GM23338 (cell line): ENCODE measurements at regions not wholly inside any gene's neighbourhood (a gene's known extent, or its start where the extent isn't known, plus 50 kb on each side); places are given as distances from the start of the nearest gene placed in this dataset.

Experiments
- ATAC-seq: fragments of 200-7000 bp; cut with Tn5 transposase; 3 replicates; pipeline ENCODE4 v1.9.1; 2020
- DNase-seq: peaks from one replicate; pipeline ENCODE4 v3.0.0-alpha.2; 2015; ENCODE audit warnings: low spot score
- H2AFZ ChIP-seq: fragments of 200-600 bp; sonication (generic); 2 replicates; pipeline ENCODE4 v1.8.0; 2016; ENCODE audit warnings: antibody characterized with exemption, mild to moderate bottlenecking, moderate library complexity
- H3F3A ChIP-seq: fragments of 200-600 bp; sonication (generic); replicated peaks from 2 replicates; pipeline ENCODE4 v1.8.0; 2017; ENCODE audit warnings: antibody characterized with exemption, mixed run types, low read depth
- H3K27ac ChIP-seq: fragments of 200-600 bp; sonication (generic); 2 replicates; pipeline ENCODE4 v1.6.1; 2016; ENCODE audit warnings: low read depth
- H3K27me3 ChIP-seq: fragments of 200-600 bp; sonication (generic); 2 replicates; pipeline ENCODE4 v1.8.0; 2016; ENCODE audit warnings: mild to moderate bottlenecking, mixed run types, moderate library complexity; ENCODE audit not compliant: insufficient read depth
- H3K36me3 ChIP-seq: fragments of 200-600 bp; sonication (generic); 2 replicates; pipeline ENCODE4 v1.8.0; 2016; ENCODE audit warnings: mild to moderate bottlenecking; ENCODE audit not compliant: insufficient read depth
- H3K4me1 ChIP-seq: fragments of 200-600 bp; sonication (generic); 2 replicates; pipeline ENCODE4 v1.8.0; 2016; ENCODE audit warnings: mild to moderate bottlenecking, moderate library complexity; ENCODE audit not compliant: insufficient read depth
- H3K4me2 ChIP-seq: fragments of 200-600 bp; sonication (generic); 2 replicates; pipeline ENCODE4 v1.7.1; 2017; ENCODE audit warnings: mixed run types
- H3K4me3 ChIP-seq: fragments of 200-600 bp; sonication (generic); 2 replicates; pipeline ENCODE4 v1.6.1; 2016; ENCODE audit warnings: mixed run types
- H3K79me2 ChIP-seq: fragments of 200-600 bp; sonication (generic); replicated peaks from 2 replicates; pipeline ENCODE4 v1.8.0; 2017; ENCODE audit warnings: mild to moderate bottlenecking; ENCODE audit not compliant: insufficient read depth
- H3K9me2 ChIP-seq: fragments of 200-600 bp; sonication (generic); 2 replicates; pipeline ENCODE4 v1.8.0; 2017; ENCODE audit not compliant: insufficient read depth
- H4K20me1 ChIP-seq: fragments of 200-600 bp; sonication (generic); replicated peaks from 2 replicates; pipeline ENCODE4 v1.8.0; 2017; ENCODE audit warnings: mild to moderate bottlenecking; ENCODE audit not compliant: insufficient read depth
- H3K27ac Mint-ChIP-seq: 2 replicates; pipeline ENCODE4 v1.8.0; 2020; ENCODE audit warnings: inconsistent platforms, mild to moderate bottlenecking, moderate library complexity, mixed read lengths
- H3K27me3 Mint-ChIP-seq: 3 replicates; pipeline ENCODE4 v1.8.0; 2022; ENCODE audit warnings: low read depth, mild to moderate bottlenecking, moderate library complexity, mixed read lengths, inconsistent platforms; ENCODE audit not compliant: insufficient read depth, poor library complexity
- H3K36me3 Mint-ChIP-seq: 3 replicates; pipeline ENCODE4 v1.8.0; 2021; ENCODE audit warnings: low read depth, mild to moderate bottlenecking, inconsistent platforms, moderate library complexity, mixed read lengths
- H3K4me1 Mint-ChIP-seq: 3 replicates; pipeline ENCODE4 v1.8.0; 2020; ENCODE audit warnings: mild to moderate bottlenecking, inconsistent platforms, mixed read lengths
- H3K4me3 Mint-ChIP-seq: 3 replicates; pipeline ENCODE4 v1.8.0; 2021; ENCODE audit warnings: moderate library complexity, mild to moderate bottlenecking, inconsistent platforms, mixed read lengths
- H3K9me3 Mint-ChIP-seq: 3 replicates; pipeline ENCODE4 v1.8.0; 2020; ENCODE audit warnings: moderate library complexity, mild to moderate bottlenecking, inconsistent platforms, mixed read lengths
- CREB1 ChIP-seq: fragments of 250-450 bp; sonication (Bioruptor Pico); IDR thresholded peaks from 2 replicates; pipeline ENCODE4 v1.5.0; 2020; ENCODE audit warnings: low read depth, mild to moderate bottlenecking, moderate library complexity
- CTCF ChIP-seq, 2 experiments: fragments of 200-600 bp in 1 of 2; sonication (generic) in 1 of 2; conservative IDR thresholded peaks; 2 replicates each; pipeline versions ENCODE4 v1.5.1 to v1.6.1; 2016 to 2017; ENCODE audit warnings: antibody characterized with exemption in 2 of 2, low read depth in 2 of 2, mild to moderate bottlenecking in 2 of 2, moderate library complexity in 1 of 2
- EZH2 ChIP-seq: fragments of 200-600 bp; sonication (generic); IDR thresholded peaks from one replicate; pipeline ENCODE4 v1.8.0; 2017; ENCODE audit warnings: antibody characterized with exemption, mild to moderate bottlenecking, low read depth; ENCODE audit not compliant: unreplicated experiment
- JUNB ChIP-seq: IDR thresholded peaks from one replicate; pipeline ENCODE4 v1.6.1; 2016; ENCODE audit warnings: antibody characterized with exemption; ENCODE audit not compliant: unreplicated experiment
- POLR2AphosphoS5 ChIP-seq: IDR thresholded peaks from 2 replicates; pipeline ENCODE4 v1.6.1; 2016; ENCODE audit warnings: antibody characterized with exemption, low read depth
- REST ChIP-seq: IDR thresholded peaks from one replicate; pipeline ENCODE4 v1.6.1; 2018; ENCODE audit warnings: antibody characterized with exemption; ENCODE audit not compliant: unreplicated experiment
- STAT1 ChIP-seq: IDR thresholded peaks from one replicate; pipeline ENCODE4 v1.6.1; 2016; ENCODE audit warnings: antibody characterized with exemption; ENCODE audit not compliant: unreplicated experiment
- ZNF114 ChIP-seq: fragments of 250-450 bp; sonication (Bioruptor Pico); IDR thresholded peaks from 2 replicates; pipeline ENCODE4 v1.5.0; 2020; ENCODE audit warnings: mild to moderate bottlenecking, moderate library complexity
- ZNF331 ChIP-seq: fragments of 250-450 bp; sonication (Bioruptor Pico); IDR thresholded peaks from 2 replicates; pipeline ENCODE4 v1.5.0; 2020; ENCODE audit warnings: low read depth, mild to moderate bottlenecking, moderate library complexity
- TF ChIP-seq, protein P1 (sequence below): fragments of 250-450 bp; sonication (Bioruptor Pico); IDR thresholded peaks from 2 replicates; pipeline ENCODE4 v1.5.0; 2020; ENCODE audit warnings: mild to moderate bottlenecking, moderate library complexity
- TF ChIP-seq, protein P2 (sequence below): IDR thresholded peaks from 2 replicates; pipeline ENCODE4 v1.6.1; 2016; ENCODE audit warnings: antibody characterized with exemption

GRCh38 chr1:219289171-219289570 lies 115.5 kb downstream of the LYPLAL1 start:
- H3K4me1 Mint-ChIP-seq = peaks cover 7% of the 10 kb centered on the region
- DNase-seq (no peak), ATAC-seq (no peak)
- Histone ChIP-seq H3K27ac (no peak overlapping the region), H3K4me3 (no peak overlapping the region), H3F3A (no peaks in the 10 kb centered on the region), H3K9me2 (peaks cover 16% of the 10 kb centered on the region), H2AFZ (no peak overlapping the region), H3K27me3 (no peaks in the 10 kb centered on the region), H4K20me1 (no peaks in the 10 kb centered on the region), H3K4me2 (no peak overlapping the region), H3K36me3 (no peaks in the 10 kb centered on the region), H3K79me2 (no peaks in the 10 kb centered on the region), H3K4me1 (peaks cover 12% of the 10 kb centered on the region; the same call in 1 of the 2 replicates)
- H3K9me3 Mint-ChIP-seq = no peaks in the 10 kb centered on the region
- no peak overlapping the region for H3K4me3 Mint-ChIP-seq
- TF ChIP-seq, protein P1, sequence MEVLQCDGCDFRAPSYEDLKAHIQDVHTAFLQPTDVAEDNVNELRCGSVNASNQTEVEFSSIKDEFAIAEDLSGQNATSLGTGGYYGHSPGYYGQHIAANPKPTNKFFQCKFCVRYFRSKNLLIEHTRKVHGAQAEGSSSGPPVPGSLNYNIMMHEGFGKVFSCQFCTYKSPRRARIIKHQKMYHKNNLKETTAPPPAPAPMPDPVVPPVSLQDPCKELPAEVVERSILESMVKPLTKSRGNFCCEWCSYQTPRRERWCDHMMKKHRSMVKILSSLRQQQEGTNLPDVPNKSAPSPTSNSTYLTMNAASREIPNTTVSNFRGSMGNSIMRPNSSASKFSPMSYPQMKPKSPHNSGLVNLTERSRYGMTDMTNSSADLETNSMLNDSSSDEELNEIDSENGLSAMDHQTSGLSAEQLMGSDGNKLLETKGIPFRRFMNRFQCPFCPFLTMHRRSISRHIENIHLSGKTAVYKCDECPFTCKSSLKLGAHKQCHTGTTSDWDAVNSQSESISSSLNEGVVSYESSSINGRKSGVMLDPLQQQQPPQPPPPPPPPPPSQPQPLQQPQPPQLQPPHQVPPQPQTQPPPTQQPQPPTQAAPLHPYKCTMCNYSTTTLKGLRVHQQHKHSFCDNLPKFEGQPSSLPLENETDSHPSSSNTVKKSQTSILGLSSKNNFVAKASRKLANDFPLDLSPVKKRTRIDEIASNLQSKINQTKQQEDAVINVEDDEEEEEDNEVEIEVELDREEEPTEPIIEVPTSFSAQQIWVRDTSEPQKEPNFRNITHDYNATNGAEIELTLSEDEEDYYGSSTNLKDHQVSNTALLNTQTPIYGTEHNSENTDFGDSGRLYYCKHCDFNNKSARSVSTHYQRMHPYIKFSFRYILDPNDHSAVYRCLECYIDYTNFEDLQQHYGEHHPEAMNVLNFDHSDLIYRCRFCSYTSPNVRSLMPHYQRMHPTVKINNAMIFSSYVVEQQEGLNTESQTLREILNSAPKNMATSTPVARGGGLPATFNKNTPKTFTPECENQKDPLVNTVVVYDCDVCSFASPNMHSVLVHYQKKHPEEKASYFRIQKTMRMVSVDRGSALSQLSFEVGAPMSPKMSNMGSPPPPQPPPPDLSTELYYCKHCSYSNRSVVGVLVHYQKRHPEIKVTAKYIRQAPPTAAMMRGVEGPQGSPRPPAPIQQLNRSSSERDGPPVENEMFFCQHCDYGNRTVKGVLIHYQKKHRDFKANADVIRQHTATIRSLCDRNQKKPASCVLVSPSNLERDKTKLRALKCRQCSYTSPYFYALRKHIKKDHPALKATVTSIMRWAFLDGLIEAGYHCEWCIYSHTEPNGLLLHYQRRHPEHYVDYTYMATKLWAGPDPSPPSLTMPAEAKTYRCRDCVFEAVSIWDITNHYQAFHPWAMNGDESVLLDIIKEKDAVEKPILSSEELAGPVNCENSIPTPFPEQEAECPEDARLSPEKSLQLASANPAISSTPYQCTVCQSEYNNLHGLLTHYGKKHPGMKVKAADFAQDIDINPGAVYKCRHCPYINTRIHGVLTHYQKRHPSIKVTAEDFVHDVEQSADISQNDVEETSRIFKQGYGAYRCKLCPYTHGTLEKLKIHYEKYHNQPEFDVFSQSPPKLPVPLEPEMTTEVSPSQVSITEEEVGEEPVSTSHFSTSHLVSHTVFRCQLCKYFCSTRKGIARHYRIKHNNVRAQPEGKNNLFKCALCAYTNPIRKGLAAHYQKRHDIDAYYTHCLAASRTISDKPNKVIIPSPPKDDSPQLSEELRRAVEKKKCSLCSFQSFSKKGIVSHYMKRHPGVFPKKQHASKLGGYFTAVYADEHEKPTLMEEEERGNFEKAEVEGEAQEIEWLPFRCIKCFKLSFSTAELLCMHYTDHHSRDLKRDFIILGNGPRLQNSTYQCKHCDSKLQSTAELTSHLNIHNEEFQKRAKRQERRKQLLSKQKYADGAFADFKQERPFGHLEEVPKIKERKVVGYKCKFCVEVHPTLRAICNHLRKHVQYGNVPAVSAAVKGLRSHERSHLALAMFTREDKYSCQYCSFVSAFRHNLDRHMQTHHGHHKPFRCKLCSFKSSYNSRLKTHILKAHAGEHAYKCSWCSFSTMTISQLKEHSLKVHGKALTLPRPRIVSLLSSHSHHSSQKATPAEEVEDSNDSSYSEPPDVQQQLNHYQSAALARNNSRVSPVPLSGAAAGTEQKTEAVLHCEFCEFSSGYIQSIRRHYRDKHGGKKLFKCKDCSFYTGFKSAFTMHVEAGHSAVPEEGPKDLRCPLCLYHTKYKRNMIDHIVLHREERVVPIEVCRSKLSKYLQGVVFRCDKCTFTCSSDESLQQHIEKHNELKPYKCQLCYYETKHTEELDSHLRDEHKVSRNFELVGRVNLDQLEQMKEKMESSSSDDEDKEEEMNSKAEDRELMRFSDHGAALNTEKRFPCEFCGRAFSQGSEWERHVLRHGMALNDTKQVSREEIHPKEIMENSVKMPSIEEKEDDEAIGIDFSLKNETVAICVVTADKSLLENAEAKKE (CRISPR knock-in tag) = no peak
- TF ChIP-seq CTCF (conservative IDR thresholded peaks at IDR 0.05; ENCODE audit: low read depth in 2 of 2) (no peak), STAT1 (no peak), EZH2 (no peak), JUNB (no peak), REST (no peak), ZNF114 (CRISPR knock-in tag) (no peak), CREB1 (CRISPR knock-in tag) (no peak), POLR2AphosphoS5 (no peak), ZNF331 (no peak)
- TF ChIP-seq, protein P2, sequence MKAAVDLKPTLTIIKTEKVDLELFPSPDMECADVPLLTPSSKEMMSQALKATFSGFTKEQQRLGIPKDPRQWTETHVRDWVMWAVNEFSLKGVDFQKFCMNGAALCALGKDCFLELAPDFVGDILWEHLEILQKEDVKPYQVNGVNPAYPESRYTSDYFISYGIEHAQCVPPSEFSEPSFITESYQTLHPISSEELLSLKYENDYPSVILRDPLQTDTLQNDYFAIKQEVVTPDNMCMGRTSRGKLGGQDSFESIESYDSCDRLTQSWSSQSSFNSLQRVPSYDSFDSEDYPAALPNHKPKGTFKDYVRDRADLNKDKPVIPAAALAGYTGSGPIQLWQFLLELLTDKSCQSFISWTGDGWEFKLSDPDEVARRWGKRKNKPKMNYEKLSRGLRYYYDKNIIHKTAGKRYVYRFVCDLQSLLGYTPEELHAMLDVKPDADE = no peak
- H3K27ac Mint-ChIP-seq = no peak overlapping the region
- H3K36me3 Mint-ChIP-seq = no peaks in the 10 kb centered on the region
- H3K27me3 Mint-ChIP-seq = no peaks in the 10 kb centered on the region
